ENCODE measurements at regions not wholly inside any gene's neighbourhood (a gene's known extent, or its start where the extent isn't known, plus 50 kb on each side); places are given as distances from the start of the nearest gene placed in this dataset.
A peak's percentile ranks its signal among the peaks of the same experiment; 100 is the strongest.
"Not testable (repeated sequence)": the region's sequence is repeated elsewhere in the genome, so short reads cannot be mapped to it uniquely, and the experiment has no call there.

DNA sequence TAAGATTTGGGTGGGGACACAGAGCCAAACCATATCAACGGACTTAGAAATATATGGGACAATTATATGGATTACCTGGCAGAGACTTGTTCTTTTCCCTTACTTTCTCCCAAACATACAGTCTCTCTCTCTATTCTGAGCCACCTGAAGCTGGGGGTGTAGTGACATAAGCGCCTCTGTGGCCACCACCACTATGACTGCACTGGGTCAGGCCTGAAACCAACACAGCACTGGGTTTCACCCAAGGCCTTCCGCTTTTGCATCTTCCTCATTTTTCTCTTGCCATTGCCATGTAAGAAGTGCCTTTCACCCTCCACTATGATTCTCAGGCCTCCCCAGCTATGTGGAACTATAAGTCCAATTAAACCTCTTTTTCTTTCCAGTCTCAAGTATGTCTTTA, 514.5 kb upstream of the FOXG1 start:
- not testable (repeated sequence) for DNase-seq (ENCODE audit: low spot score)

DNA sequence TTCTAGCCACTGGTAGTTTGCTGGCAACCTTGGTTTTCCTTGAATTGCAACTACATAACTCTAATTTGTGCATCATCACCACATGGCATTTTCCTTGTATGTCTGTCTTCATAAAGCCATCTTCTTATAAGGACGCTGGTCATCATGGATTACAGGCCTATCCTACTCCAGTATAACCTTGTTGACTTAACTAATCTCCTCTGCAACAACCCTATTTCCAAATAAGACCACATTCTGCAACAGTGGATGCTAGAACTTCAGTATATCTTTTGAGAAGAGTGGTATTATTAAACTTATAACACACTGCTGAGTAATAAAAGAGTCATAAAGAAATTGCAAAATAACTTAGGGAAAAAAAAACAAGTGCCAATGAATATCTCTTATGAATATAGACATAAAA, 511.8 kb upstream of the FOXG1 start:
- DNase-seq (ENCODE audit: low spot score) = no peak

DNA sequence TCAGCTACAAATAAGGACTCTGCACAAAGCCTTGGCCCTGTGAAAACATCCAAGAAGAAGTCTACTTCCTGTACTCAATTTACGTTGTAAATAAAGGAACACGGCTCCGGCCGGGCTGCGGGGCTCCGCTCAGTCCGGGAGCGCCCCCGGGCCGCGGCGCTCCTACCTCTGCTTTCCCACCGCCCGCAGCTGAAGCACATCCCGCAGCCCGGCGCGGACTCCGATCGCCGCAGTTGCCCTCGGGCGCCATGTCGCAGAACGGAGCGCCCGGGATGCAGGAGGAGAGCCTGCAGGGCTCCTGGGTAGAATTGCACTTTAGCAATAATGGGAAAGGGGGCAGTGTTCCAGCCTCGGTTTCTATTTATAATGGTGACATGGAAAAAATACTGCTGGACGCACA, 502.3 kb upstream of the FOXG1 start:
- no peak for DNase-seq (ENCODE audit: low spot score)

DNA sequence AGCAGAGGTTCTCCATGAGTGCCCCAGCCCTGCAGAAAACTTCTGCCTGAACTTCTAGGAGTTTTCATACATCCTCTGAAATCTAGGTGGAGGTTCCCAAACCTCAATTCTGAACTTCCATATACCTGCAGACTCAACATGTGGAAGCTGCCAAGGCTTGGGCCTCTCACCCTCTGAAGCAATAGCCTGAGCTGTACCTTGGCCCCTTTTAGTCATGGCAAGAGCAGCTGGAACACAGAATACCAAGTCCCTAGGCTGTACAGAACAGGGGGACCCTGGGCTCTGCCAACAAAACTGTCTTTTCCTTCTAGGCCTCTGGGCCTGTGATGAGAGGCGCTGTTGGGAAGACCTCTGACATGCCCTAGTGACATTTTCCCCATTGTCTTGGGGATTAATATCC, 494.3 kb upstream of the FOXG1 start:
- no peak for DNase-seq (ENCODE audit: low spot score)

DNA sequence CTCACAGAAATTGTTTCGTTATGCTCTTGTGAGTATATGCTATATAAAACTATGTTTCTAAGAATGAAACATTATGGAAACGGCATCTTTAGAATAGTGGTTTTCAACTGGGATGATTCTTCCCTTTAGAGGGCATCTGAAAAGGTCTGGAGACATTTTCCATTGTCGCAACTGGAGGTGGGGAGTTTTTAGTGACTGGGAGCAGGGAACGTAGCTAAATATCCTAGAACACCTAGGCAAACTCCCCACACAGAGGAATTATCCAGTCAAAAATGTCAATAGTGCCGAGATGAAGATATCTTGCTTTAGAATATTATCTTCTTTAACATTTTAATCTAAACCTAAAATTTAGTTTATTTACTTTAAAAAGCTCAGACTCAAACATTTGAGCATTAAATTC, 486.1 kb upstream of the FOXG1 start:
- DNase-seq (ENCODE audit: low spot score) = no peak

DNA sequence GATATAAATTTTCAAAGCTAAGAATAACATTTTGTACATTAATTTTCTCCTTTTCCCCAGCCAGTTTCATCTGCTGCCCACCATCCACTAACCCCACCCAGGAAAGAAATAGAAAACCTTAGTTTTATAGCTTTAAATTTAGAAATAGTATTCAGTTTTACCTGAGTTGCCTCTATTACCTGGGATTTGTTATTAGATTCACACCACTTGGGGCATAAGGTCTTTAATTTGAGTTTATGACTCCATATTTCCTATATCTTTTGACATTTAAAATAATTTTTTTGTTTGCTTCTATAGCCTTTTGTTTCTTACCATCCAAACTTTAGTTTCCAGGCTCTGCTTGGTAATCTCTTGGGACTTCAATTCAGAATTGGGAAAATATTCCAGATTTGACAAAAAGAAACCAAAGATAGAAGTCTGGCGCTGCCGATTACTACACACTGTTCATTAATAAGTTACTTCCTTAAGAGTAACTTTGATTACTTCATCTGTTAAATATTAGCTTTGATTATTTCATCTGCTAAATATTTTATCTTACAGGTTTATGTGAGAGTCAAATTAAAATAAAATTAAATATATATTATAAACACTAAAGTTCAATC, 485.5 kb upstream of the FOXG1 start:
- peak; percentile 1 for DNase-seq (ENCODE audit: low spot score)

DNA sequence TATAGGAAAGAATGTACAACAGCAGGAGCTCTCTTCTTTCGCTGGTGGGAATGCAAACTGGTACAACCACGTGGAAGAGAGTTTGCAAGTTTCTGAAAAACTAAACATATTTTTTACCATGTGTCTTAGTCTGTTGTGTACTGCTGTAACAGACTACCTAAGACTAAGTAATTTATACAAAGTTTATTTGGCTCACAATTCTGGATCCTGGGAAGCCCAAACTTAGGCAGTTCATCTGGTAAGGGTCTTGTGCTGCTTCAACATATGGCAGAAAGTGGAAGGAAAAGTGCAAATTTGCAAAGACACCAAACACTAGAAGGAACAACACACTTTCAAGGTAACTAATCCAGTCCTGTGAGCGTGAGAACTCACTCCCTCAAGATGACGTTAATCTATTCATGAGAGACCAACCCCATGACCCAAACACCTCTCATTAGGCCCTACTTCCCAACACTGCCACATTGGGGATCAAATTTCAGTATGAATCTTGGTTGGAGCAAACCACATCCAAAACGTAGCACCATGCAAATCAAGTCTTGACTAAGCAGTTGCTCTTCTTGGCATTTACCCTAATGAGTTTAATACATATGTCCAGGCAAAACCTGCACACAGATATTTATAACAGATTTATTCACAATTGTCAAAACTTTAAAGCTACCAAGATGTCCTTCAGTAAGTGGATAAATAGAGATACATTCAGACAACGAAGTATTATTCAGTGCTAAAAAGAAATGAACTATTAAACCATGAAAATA, 481.9 kb upstream of the FOXG1 start:
- no peak for DNase-seq (ENCODE audit: low spot score)

DNA sequence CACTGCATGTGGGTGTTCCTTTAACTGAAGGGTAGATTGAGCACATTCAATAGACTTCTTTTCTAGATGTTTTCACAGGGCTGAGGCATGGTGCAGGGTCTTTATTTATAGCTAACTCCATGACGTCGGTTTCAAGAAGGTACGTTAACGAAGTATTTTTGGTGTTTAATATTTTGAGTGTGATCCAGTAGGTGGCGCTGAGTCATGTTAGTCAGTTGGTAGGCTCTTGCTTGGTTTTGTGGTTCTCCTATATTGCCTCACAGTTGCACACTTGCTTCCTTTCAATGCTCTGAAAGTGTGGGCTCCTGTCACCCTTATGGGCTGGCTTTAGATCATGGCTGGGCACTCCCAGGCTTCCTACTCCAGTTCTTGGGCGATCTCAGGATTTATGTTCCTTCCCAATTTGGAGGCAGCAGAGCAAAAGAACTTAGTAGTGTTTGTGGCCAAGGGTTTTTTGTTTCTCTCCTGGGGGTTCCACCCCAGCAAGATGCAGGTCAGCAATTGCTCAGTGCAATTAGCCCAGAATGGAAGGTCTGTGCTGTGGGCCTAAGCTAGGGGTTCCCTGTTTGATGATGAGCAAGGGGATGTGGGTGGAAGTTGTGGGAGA, 471.6 kb upstream of the FOXG1 start:
- no peak for DNase-seq (ENCODE audit: low spot score)

DNA sequence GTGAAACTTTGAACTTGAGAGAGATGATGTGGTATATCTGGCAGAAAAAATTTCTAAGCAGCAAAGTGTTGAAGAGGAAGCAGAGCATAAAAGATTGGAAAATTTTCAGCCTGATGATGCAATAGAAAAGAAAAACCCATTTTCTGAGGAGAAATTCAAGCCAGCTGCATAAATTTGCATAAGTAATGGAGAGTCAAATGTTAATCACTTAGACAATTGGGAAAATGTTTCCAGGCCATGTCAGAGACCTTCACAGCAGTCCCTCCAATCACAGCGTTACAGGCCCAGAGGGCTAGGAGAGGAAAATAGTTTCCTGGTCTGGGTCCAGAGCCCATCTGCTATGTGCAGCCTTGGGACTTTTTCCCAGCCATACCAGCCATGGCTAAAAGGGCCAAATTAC, 469.0 kb upstream of the FOXG1 start:
- no peak for DNase-seq (ENCODE audit: low spot score)

DNA sequence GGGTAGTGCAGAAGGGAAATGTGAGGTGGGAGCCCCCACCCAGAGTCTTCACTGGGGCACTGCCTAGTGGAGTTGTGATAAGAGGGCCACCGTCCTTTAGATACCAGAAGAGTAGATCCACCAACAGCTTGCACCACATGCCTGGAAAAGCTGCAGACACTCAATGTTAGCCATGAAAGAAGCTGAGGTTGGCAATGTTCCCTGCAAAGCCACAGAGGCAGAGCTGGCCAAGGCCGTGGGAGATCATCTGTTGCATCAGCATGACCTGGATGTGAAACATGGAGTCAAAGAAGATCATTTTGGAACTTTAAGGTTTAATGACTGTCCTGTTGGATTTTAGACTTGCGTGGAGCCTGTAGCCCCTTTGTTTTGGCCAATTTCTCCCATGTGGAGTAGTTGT, 468.4 kb upstream of the FOXG1 start:
- DNase-seq (ENCODE audit: low spot score) = no peak

DNA sequence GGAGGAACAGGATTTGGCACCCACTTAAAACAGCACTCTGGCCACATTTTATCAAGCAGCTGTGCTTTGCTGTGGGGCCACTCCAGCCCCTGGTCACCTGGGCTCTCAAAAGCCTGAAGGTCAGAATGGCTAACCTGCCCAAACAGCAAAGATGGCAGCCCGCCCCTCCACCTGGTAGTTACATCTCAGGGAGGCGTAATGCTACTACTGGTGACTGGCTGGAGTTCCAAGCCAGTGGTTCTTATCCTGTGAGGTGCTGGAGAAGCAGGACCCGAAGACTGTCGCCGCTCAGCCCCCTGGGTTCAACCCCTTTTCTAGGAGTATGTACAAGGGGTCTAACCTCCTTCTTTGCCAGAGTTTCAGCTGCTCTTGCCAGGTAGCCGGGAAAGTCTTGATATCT, 467.4 kb upstream of the FOXG1 start:
- no peak for DNase-seq (ENCODE audit: low spot score)

DNA sequence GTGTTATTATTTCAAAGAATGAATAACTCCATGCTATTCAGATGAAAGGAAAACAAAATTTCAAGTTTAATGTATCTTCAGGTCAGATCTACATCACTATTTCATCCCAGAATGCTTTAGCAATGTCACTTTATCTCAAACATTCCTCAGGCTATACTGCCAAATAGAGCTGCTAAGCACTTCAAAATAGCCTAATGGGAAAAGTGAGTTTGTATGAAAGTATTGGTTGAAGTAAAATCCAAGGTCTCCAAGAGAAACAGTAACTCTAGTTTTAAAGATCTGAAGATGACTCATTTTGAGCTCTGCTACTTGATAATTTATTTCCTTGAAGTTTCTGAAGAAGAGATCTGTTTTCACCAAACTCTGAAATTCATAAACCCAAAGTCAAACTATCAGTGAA, 466.2 kb upstream of the FOXG1 start:
- no peak for DNase-seq (ENCODE audit: low spot score)

DNA sequence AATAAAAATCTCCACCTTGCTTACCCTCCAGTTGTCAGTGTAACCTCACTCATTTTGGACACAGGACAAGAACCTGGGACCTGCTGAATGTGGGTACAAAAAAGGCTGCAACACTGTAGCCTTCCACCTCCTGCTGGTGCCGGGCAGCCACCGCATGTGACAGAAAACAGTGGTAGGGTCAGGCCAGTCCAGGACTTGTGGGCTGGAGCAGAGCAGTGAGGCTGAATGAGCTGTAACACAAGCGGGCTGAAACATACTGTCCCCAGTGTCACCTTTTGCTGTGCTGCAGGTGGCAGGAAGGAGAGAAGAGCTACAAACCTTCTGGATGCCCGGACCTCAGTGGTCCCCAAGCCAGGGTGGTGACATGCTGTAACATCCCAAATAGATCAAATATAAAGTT, 465.4 kb upstream of the FOXG1 start:
- no peak for DNase-seq (ENCODE audit: low spot score)

DNA sequence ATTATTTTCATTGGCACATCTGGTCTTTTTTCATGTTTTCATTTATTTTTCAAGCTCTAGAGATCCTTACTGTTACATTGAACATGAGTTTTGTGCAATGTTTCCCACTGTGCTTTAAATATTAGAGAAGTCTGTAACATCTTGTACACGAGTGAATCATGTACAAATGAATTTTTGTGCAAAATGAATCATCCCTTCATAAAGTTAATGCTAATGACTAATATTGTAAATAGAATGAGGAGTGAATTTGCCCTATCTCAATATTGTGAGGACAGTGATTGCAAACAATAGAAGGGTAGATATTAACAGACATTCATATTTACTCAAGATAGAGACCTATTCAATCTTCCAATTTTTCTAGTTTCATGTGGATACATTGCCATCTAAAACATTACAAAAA, 463.3 kb upstream of the FOXG1 start:
- no peak for DNase-seq (ENCODE audit: low spot score)

DNA sequence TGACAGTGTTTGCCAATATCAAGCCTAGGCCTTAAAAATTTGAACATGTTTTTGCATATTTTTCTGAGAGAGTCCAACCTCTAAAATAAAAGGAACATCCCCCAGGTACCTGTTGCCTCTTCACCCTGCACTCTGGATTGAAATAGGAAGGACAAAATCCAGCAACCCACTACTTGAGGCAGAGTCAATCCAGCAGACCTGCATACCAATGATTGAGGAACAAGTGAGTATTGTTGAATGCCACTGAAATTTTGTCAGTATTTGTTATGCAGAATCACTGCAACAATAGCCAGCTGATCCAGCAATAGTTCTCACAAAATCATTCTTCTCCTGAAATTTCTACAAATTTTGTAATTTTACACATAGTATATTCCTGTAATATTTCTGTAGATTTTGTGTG, 460.6 kb upstream of the FOXG1 start:
- DNase-seq (ENCODE audit: low spot score) = no peak

DNA sequence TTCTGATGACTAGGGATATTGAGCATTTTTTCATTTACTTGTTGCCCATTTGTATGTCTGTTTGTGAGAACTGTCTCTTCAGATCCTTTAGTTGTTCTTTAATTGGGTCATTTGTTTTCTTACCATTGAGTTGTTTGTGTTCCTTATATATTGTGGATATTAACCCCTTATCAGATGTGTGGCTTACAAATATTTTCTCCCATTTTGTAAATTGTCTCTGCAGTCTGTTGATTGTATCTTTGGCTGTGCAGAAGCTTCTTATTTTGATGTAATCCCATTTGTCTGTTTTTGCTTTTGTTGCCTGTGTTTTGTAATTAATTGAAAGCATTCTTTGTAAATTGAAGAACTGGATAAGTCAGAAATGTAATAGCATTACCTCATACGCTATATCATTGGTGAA, 459.1 kb upstream of the FOXG1 start:
- DNase-seq (ENCODE audit: low spot score) = no peak

DNA sequence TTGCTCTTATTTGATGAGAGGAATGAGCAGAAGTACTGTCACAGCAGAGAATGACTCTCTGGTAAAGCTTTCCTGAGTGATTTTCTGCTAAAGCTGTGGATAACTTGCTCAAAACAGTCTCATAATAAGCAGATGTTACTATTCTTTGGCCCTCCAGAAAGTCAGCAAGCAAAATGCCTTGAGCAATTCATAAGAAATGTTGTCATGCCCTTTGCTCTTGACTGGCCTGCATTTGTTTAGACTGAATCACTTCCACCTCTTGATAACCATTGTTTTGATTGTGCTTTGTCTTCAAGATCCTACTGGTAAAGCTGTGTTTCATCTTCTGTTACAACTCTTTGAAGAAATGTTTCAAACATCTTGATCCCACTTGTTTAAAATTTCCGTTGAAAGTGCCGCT, 457.9 kb upstream of the FOXG1 start:
- DNase-seq (ENCODE audit: low spot score) = peak; percentile 22

DNA sequence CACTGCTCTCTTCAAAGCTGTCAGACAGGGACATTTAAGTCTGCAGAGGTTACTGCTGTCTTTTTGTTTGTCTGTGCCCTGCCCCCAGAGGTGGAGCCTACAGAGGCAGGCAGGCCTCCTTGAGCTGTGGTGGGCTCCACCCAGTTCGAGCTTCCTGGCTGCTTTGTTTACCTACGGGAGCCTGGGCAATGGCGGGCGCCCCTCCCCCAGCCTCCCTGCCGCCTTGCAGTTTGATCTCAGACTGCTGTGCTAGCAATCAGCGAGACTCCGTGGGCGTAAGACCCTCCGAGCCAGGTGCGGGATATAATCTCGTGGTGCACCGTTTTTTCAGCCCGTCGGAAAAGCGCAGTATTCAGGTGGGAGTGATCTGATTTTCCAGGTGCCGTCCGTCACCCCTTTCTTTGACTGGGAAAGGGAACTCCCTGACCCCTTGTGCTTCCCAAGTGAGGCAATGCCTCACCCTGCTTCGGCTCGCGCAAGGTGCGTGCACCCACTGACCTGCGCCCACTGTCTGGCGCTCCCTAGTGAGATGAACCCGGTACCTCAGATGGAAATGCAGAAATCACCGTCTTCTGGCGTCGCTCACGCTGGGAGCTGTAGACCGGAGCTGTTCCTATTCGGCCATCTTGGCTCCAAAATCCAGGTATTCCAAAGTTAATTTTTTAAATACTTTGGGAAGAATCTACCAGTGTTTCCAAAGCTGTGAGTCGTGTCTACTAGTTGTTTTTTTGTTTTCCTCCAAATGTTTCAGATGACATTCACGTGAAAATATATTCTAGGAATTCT, 448.5 kb upstream of the FOXG1 start:
- not testable (repeated sequence) for DNase-seq (ENCODE audit: low spot score)

DNA sequence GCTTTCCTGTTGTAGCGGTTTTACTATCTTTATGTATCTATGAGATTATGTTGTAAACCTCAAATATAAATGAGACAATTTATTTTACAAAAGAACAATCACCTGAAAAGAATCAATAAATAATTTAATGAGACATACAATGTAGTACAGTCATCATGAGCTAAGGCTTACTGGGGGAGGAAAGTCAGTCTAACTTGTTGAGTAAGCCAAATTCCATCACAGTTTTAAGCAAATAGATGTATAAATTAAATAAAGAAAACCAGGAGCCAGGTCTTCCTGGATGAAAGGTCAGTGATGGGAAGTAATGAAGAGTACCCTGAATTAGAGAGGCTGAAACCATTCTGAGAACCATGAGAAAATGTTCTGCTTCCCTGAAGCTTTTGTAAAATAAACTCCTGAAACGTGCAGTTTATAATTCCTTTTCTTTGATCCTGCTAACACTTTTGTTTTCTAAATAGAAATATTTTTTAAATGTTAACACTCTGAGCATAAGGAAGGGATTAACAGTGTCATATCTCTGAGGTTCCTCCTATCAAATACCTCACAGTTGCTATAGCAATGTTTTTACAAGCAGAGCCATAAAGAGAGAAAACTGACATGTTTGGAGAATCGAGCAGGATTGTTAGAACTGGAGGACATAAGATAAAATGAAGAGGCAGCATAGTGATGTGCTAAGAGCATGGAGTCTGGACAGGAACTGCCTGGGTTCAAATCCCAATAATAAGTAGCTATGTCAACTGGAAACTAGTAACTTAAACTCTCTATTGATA, 444.9 kb upstream of the FOXG1 start:
- DNase-seq (ENCODE audit: low spot score) = no peak

DNA sequence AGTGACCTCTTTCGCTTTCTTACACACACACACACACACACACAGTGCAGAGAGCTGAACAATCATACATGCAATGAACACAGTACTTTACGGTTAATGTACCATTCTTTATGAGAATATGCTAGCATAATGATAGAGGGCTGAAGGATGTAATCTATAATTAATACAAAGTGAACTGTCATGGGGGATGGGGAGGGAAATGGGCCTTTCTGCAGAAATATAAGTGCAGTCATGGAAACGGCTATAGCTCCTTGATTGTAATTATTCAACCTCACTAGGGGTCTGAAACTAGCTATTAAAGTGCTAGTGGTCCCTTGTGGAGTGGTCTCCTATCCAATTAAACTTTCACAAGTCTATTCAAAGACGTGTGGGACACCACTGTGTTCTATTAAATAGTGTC, 443.2 kb upstream of the FOXG1 start:
- no peak for DNase-seq (ENCODE audit: low spot score)

DNA sequence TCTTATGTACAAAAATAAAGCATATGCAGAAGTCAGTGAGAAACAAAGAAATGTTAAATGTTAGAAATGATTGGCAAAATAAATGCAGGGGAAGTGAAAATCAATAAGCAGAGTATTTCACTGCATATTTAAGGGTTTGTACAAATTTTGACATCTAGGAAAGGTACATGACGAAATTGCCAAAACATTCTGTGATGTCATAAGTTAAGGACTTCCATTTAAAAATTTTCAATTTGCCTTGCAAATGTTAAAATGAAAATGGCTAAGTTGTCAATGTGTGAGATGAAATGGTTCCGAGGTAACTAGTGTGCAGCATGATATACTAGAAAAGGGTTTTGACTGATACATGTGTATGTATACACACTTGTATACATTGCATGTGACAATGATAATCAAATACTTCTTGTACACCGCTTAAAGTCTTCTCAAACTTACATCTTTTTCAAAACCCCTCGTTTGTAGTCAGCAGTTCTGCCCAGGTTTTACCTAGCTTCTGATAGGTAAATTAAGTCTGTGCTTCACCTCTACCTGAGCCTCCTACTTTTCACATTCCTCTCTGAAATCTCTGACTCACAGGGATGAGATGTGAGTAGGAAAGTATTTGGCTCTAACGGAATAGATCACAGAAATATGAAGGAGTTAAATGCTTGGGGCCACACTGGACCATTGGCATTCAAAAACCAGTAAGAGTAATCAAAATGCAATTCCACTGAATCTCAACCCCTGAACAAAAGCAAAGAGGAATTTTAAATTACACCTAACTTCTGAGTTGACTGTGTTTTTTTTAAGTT, 442.4 kb upstream of the FOXG1 start:
- no peak for DNase-seq (ENCODE audit: low spot score)

All from kidney tubule cell (primary cell).